ENCODE measurements at regions not wholly inside any gene's neighbourhood (a gene's known extent, or its start where the extent isn't known, plus 50 kb on each side); places are given as distances from the start of the nearest gene placed in this dataset.

DNA sequence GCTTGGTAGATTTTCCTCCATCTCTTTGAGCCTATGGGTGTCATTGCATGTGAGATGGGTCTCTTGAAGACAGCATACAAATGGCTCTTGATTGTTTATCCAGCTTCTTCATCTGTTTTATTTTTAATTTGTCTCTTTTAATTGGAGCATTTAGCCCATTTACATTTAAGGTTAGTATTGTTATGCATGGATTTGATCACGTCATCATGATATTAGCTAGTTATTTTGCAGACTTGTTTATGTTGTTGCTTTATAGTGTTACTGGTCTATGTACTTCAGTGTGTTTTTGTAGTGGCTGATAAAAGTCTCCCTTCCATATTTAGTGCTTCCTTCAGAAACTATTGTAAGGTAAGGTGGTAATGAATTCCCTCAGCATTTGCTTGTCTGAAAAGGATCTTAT is 78.6 kb upstream of the RGMB start:
- TF ChIP-seq CTCF (IDR thresholded peaks at IDR 0.05 in 4 of 5, conservative IDR thresholded peaks at IDR 0.05 in 1 of 5) (no peak), POLR2A (IDR thresholded peaks at IDR 0.05) (no peak)

Data from gastrocnemius medialis (tissue), 4 donors.